ENCODE measurements at regions not wholly inside any gene's neighbourhood (a gene's known extent, or its start where the extent isn't known, plus 50 kb on each side); places are given as distances from the start of the nearest gene placed in this dataset.
"Not testable (repeated sequence)": the region's sequence is repeated elsewhere in the genome, so short reads cannot be mapped to it uniquely, and the experiment has no call there.

- DNase-seq = no peak
Observed at GRCh38 chr6:149127212-149127611, 190.3 kb upstream of the TAB2 start.

GRCh38 chr6:149128489-149129145, 188.9 kb upstream of the TAB2 start:
- DNase-seq = no peak

- no peak for DNase-seq
Observed at GRCh38 chr6:149129371-149130077, 188.0 kb upstream of the TAB2 start.

GRCh38 chr6:149130090-149130489, 187.4 kb upstream of the TAB2 start:
- no peak for DNase-seq

- no peak for DNase-seq
Observed at GRCh38 chr6:149130508-149130907, 187.0 kb upstream of the TAB2 start.

- no peak for DNase-seq
Observed at GRCh38 chr6:149131891-149132290, 185.6 kb upstream of the TAB2 start.

GRCh38 chr6:149132336-149132735, 185.2 kb upstream of the TAB2 start:
- DNase-seq = no peak

GRCh38 chr6:149134511-149134933, 183.0 kb upstream of the TAB2 start:
- DNase-seq = no peak

GRCh38 chr6:149135809-149136208, 181.7 kb upstream of the TAB2 start:
- DNase-seq = no peak

GRCh38 chr6:149136273-149136912, 181.1 kb upstream of the TAB2 start:
- no peak for DNase-seq

- no peak for DNase-seq
Observed at GRCh38 chr6:149136913-149137286, 180.6 kb upstream of the TAB2 start.

GRCh38 chr6:149137594-149137993, 179.9 kb upstream of the TAB2 start:
- DNase-seq = no peak

- no peak for DNase-seq
Observed at GRCh38 chr6:149138089-149138488, 179.4 kb upstream of the TAB2 start.

- DNase-seq = no peak
Observed at GRCh38 chr6:149138699-149139294, 178.7 kb upstream of the TAB2 start.

- DNase-seq = no peak
Observed at GRCh38 chr6:149139782-149140136, 177.8 kb upstream of the TAB2 start.

- no peak for DNase-seq
Observed at GRCh38 chr6:149140137-149140909, 177.2 kb upstream of the TAB2 start.

- DNase-seq = no peak
Observed at GRCh38 chr6:149140910-149141290, 176.6 kb upstream of the TAB2 start.

GRCh38 chr6:149142924-149143429, 174.5 kb upstream of the TAB2 start:
- no peak for DNase-seq

- not testable (repeated sequence) for DNase-seq
Observed at GRCh38 chr6:149145800-149146199, 171.7 kb upstream of the TAB2 start.

GRCh38 chr6:149147195-149147594, 170.3 kb upstream of the TAB2 start:
- no peak for DNase-seq

GRCh38 chr6:149147938-149148718, 169.4 kb upstream of the TAB2 start:
- DNase-seq = no peak

GRCh38 chr6:149149653-149150052, 167.9 kb upstream of the TAB2 start:
- DNase-seq = no peak

Data from left hindlimb (tissue), 1 donor.